ENCODE measurements at regions not wholly inside any gene's neighbourhood (a gene's known extent, or its start where the extent isn't known, plus 50 kb on each side); places are given as distances from the start of the nearest gene placed in this dataset.
"Not testable (repeated sequence)": the region's sequence is repeated elsewhere in the genome, so short reads cannot be mapped to it uniquely, and the experiment has no call there.

DNA sequence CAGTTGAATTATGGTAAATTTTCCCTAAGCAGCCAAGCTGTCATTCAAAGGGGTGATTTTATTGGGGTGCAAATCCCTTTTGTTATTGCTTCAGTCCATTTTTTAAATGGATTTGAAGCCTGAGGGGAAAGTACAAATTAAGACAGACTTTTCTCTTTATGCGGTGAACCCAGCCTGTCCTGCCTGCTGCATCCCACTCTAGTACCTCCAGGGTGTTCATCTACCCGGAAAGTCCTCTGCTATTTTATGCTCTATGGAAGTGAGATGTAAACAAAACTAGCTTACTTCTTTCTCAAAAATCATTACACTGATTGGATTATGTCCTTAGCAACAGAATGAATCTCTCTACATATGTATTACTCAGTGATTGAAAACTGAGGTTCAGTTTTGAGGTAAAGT lies 1088.9 kb upstream of the CITED2 start:
- DNase-seq = no peak

DNA sequence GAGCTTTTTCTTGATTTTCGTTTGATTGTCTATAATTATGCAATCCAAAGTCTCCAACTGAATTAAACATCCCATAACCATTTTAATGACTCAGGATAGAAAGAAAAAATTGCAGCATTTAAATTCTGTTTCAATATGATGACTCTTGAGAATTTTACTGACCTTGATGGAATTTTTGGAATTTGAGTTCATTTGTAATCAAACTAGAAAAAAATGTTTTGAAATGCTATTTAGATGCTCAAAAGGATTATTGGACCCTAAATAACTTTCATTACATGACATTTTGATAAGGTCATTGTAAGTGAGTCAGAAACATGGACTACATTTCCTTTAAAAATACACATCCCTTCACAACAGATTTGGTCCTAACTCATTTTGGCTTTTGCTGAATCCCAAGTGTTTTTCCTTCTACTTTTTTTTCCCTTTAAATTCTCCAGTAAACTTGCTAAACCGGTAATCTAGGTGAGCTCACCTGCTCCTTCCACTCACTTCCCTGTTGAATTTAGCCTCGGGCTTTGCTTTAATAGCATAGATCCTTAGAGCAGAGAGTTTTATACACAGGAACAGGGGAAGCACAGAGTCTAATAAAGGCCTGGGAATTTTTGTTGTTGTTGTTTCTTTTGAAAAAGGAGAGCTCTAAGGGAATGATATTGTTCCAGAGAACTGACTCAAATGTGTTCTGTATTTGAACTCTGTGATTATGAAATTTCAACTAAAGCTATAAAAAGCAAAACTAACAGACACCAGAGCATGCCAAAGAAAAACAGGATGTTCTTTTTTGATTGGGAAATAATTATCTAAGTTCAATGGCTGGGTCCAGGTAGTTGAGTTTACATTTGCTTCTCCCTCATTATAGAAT lies 1088.2 kb upstream of the CITED2 start:
- DNase-seq = no peak

DNA sequence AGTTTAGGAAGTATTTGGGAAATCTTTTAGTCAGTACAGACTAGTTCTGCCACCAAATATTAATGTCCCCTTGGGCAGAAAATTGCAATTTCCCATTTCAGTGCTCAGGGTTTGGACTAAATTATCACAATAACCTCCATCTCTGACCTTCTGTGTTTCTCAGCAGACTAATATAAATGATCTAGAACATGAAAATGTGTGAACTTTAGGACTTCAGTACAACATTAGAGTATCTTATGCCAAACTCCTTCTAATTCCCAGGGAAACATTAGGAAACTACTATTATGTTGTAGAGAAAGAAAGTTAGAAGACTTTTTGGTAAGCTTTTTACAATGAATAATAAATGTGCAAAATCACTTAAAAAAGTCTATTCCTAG lies 1087.6 kb upstream of the CITED2 start:
- no peak for DNase-seq

GRCh38 chr6:140460267-140460666 lies 1085.8 kb upstream of the CITED2 start:
- no peak for DNase-seq

DNA sequence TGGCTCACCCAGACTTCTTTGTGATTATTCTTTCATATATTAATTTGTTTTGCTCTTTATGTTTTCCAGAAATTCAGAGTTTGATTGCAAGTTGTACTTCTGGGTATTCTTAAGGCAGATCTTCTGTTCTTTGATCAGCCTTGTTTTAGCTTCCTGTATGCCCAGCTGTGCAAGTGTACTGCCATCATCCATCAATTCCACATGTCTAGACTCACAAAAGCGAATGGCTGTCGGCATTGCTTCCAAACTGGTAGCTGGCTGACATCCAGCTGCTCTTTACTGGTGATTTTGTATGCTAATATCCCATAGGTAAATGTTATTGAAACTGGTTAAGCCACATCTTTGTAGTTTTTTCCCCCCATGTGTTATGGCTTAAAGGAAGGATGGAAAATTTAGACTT lies 1084.8 kb upstream of the CITED2 start:
- DNase-seq = no peak

- no peak for DNase-seq
Measured at GRCh38 chr6:140446241-140446640, 1071.8 kb upstream of the CITED2 start.

- no peak for DNase-seq
Measured at GRCh38 chr6:140445474-140446004, 1071.1 kb upstream of the CITED2 start.

DNA sequence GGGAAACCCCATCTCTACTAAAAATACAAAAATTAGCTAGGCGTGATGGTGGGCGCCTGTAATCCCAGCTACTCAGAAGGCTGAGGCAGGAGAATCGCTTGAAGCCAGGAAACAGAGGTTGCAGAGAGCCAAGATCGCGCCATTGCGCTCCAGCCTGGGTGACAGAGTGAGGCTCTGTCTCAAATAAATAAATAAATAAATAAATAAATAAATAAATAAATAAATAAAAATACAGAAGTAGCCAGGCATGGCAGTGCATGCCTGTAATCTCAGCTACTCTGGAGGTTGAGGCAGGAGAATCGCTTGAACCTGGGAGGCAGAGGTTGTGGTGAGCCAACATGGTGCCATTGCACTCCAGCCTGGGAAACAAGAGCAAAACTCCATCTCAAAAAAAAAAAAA lies 1068.7 kb upstream of the CITED2 start:
- not testable (repeated sequence) for DNase-seq

GRCh38 chr6:140441256-140441655 lies 1066.8 kb upstream of the CITED2 start:
- DNase-seq = no peak

GRCh38 chr6:140440223-140440835 lies 1065.9 kb upstream of the CITED2 start:
- DNase-seq = no peak

- DNase-seq = no peak
Measured at GRCh38 chr6:140438346-140438735, 1063.9 kb upstream of the CITED2 start.

- no peak for DNase-seq
Measured at GRCh38 chr6:140437619-140438345, 1063.3 kb upstream of the CITED2 start.

DNA sequence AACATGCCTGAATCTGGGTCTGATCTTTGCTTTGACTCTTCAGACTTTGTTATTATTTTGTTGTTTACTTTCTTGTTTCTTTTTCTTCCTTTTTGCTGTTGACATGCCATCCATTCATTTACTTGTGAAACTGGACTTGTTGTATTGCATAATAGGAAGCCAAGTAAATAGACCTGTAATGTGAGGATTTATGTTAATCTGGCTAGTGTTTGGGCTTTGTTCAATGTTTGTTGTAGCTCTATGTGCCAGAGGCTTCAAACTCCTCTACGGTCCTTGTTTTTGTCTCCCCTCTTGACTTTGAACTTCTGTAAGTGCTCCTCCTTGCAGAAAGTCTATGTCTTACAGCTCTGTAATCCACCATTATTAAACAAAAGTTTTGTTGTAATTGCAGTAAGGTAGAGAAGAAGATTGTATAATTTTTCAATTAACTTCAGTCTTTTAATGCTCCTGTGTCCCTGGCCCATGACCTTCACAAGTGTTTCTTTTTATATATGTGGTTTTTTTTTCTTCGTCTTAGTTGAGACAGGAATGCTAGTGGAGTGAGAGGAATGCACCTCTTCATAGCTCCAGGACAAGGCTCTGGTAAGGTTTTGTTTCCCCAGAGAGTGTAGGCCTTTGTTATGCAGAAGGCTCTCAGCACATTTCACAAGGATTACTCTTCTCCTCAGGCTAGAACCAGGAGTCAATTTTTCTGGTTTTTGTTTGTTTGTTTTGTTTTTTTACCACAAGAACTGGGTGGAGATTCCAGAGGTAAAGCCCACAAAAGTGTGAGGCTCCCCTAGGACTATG lies 1061.8 kb upstream of the CITED2 start:
- no peak for DNase-seq

DNA sequence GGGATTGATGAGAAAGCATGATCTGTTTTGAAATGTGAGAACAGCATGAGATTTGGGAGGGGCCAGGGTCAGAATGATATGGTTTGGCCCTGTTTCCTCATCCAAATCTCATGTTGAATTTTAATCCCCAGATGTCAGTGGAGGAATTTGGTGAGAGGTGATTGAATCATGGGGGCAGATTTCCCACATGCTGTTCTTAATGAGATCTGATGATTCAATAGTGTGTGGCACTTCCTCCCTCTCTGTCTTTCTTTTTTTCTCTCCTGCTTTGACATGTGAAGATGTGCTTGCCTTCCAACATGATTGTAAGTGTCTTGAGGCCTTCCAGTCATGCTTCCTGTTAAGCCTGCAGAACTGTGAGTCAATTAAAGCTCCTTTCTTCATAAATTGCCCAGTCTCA lies 1060.3 kb upstream of the CITED2 start:
- DNase-seq = no peak

DNA sequence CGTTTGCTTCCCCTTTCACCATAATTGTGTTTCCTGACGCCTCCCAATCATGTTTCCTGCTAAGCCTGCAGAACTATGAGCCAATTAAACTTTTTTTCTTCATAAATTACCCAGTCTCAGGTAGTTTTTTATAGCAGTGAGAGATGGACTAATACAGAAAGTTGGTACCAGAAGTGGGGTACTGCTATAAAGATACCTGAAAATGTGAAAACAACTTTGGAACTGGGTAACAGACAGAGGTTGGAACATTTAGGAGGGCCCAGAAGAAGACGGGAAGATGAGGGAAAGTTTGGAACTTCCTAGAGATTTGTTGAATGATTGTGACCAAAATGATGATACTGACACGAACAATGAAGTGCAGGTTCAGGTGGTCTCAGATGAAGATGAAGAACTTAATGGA lies 1058.6 kb upstream of the CITED2 start:
- no peak for DNase-seq

DNA sequence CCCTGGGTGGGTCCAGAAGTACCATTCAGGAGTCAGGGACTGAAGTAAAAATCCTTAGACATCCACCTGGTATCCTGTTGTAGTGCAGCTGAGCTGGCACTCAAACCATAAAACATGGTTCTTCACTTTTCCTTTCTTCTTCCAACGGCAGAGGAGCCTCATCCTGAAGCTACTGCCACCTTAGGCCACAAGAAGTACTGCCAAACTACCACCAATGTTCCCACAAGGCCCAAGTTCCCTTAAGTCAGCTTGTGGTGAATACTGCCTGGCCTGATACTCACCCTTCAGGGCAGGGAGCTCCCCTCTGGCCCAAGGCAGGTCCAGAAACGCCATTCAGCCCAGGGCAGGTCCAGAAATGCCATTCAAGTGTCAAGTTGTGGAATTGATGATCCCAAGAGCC lies 1053.4 kb upstream of the CITED2 start:
- no peak for DNase-seq

DNA sequence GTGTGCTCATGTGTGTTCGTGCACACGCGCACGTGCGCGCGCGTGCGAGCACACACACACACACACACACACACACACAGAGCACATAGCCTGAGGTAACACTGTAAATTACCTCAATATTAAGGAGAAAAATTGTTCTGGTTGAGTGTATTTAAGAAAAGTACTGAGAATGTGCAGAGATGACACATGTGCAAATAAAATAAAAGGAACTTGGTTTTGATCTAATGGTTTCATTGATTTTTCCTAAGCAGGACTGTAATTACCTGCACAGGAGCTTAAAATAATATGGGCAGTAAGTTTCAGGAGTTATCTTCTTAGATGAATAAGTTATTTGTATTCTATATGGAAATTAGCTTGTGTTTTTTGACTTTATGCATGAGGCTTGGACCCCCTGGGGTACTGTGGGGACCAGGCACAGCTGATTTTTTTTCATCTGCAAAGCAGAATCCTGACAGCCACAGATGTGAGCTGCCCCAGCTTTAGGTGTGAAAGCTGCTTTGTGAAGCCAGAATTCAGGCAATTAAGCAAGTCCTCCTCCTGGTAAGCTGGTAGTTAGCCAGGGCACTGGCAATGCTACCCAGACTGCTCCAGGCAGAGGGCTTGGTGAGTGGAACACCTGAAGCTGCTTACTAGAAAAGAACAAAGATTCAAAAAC lies 1040.6 kb upstream of the CITED2 start:
- no peak for DNase-seq

GRCh38 chr6:140403020-140403419 lies 1028.6 kb upstream of the CITED2 start:
- no peak for DNase-seq

GRCh38 chr6:140401761-140402160 lies 1027.3 kb upstream of the CITED2 start:
- no peak for DNase-seq

GRCh38 chr6:140398076-140398475 lies 1023.6 kb upstream of the CITED2 start:
- no peak for DNase-seq

GRCh38 chr6:140397106-140397505 lies 1022.7 kb upstream of the CITED2 start:
- DNase-seq = no peak
